Memory B cell (primary cell): ENCODE measurements at regions not wholly inside any gene's neighbourhood (a gene's known extent, or its start where the extent isn't known, plus 50 kb on each side); places are given as distances from the start of the nearest gene placed in this dataset.
"Not testable (repeated sequence)": the region's sequence is repeated elsewhere in the genome, so short reads cannot be mapped to it uniquely, and the experiment has no call there.

Experiments used
- ATAC-seq: fragments of 150-1000 bp; cut with Tn5 transposase; 2 replicates; pipeline ENCODE4 v1.10.0; 2021; ENCODE audit warnings: low read depth, mild to moderate bottlenecking, moderate library complexity
- DNase-seq, 2 donors: peaks; one replicate each; pipeline ENCODE4 v3.0.0; 2022; ENCODE audit warnings: low spot score in 2 of 2
- H3K27ac Mint-ChIP-seq: one replicate; pipeline ENCODE4 v1.8.0; 2022; ENCODE audit warnings: mild to moderate bottlenecking, moderate library complexity, mixed read lengths
- H3K27me3 Mint-ChIP-seq: one replicate; pipeline ENCODE4 v1.8.0; 2022; ENCODE audit warnings: mixed read lengths
- H3K36me3 Mint-ChIP-seq: one replicate; pipeline ENCODE4 v1.8.0; 2022; ENCODE audit warnings: mild to moderate bottlenecking, mixed read lengths
- H3K4me1 Mint-ChIP-seq: one replicate; pipeline ENCODE4 v1.8.0; 2022; ENCODE audit warnings: mixed read lengths
- H3K4me3 Mint-ChIP-seq: one replicate; pipeline ENCODE4 v1.8.0; 2022; ENCODE audit warnings: mild to moderate bottlenecking, moderate library complexity, mixed read lengths
- H3K9me3 Mint-ChIP-seq: one replicate; pipeline ENCODE4 v1.8.0; 2022; ENCODE audit warnings: mixed read lengths

GRCh38 chr14:19169561-19170362, 202.5 kb downstream of the POTEM start:
- DNase-seq, ATAC-seq: not testable (repeated sequence)

GRCh38 chr14:19172745-19173144, 205.5 kb downstream of the POTEM start:
- H3K36me3 Mint-ChIP-seq, ATAC-seq, H3K27ac Mint-ChIP-seq, H3K4me1 Mint-ChIP-seq, H3K4me3 Mint-ChIP-seq, H3K27me3 Mint-ChIP-seq, DNase-seq, H3K9me3 Mint-ChIP-seq: not testable (repeated sequence)

More at GRCh38 chr14:19169561-19170362, 202.5 kb downstream of the POTEM start:
- not testable (repeated sequence) for H3K4me3 Mint-ChIP-seq, H3K36me3 Mint-ChIP-seq, H3K27ac Mint-ChIP-seq, H3K9me3 Mint-ChIP-seq, H3K27me3 Mint-ChIP-seq, H3K4me1 Mint-ChIP-seq

GRCh38 chr14:19173188-19173587, 206.0 kb downstream of the POTEM start:
- DNase-seq, H3K36me3 Mint-ChIP-seq, ATAC-seq, H3K27ac Mint-ChIP-seq, H3K4me3 Mint-ChIP-seq, H3K27me3 Mint-ChIP-seq, H3K9me3 Mint-ChIP-seq, H3K4me1 Mint-ChIP-seq: not testable (repeated sequence)

- H3K27ac Mint-ChIP-seq, H3K4me1 Mint-ChIP-seq, DNase-seq, H3K27me3 Mint-ChIP-seq, H3K36me3 Mint-ChIP-seq, H3K9me3 Mint-ChIP-seq, H3K4me3 Mint-ChIP-seq, ATAC-seq: not testable (repeated sequence)
These were observed 210.2 kb downstream of the POTEM start for GRCh38 chr14:19177435-19177834.

DNA sequence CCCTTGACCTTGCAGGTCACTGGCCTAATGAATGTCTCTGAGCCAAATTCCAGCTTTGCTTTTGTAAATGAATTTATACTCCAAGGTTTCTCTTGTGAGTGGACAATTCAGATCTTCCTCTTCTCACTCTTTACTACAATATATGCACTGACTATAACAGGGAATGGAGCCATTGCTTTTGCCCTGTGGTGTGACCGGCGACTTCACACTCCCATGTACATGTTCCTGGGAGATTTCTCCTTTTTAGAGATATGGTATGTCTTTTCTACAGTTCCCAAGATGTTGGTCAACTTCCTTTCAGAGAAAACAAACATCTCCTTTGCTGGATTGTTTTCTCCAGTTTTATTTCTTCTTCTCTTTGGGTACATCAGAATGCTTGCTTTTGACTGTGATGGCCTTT, 213.1 kb downstream of the POTEM start:
- not testable (repeated sequence) for H3K4me1 Mint-ChIP-seq, H3K36me3 Mint-ChIP-seq, H3K9me3 Mint-ChIP-seq, H3K4me3 Mint-ChIP-seq, ATAC-seq, DNase-seq, H3K27ac Mint-ChIP-seq, H3K27me3 Mint-ChIP-seq

DNA sequence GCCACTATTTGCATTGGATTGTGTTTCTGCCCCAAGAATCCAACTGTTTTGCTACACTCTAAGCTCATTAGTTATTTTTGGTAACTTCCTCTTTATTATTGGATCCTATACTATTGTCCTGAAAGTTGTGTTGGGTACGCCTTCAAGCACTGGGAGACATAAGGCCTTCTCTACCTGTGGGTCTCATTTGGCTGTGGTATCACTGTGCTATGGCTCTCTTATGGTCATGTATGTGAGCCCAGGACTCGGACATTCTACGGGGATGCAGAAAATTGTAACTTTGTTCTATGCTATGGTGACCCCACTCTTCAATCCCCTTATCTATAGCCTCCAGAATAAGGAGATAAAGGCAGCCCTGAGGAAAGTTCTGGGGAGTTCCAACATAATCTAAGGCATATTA, 213.6 kb downstream of the POTEM start:
- not testable (repeated sequence) for H3K36me3 Mint-ChIP-seq

DNA sequence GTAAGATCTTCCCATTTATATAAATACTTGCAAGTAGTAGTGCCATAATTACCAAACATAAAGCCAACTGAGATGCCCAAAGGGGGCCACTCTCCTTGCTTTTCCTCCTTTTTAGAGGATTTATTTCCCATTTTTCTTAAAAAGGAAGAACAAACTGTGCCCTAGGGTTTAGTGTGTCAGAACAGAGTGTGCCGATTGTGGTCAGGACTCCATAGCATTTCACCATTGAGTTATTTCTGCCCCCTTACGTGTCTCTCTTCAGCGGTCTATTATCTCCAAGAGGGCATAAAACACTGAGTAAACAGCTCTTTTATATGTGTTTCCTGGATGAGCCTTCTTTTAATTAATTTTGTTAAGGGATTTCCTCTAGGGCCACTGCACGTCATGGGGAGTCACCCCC, 227.9 kb downstream of the POTEM start:
- H3K4me3 Mint-ChIP-seq, H3K27me3 Mint-ChIP-seq, H3K27ac Mint-ChIP-seq: not testable (repeated sequence)

More for the DNA sequence above, 213.6 kb downstream of the POTEM start:
- DNase-seq, ATAC-seq, H3K4me1 Mint-ChIP-seq, H3K27ac Mint-ChIP-seq, H3K4me3 Mint-ChIP-seq, H3K9me3 Mint-ChIP-seq, H3K27me3 Mint-ChIP-seq: not testable (repeated sequence)

DNA sequence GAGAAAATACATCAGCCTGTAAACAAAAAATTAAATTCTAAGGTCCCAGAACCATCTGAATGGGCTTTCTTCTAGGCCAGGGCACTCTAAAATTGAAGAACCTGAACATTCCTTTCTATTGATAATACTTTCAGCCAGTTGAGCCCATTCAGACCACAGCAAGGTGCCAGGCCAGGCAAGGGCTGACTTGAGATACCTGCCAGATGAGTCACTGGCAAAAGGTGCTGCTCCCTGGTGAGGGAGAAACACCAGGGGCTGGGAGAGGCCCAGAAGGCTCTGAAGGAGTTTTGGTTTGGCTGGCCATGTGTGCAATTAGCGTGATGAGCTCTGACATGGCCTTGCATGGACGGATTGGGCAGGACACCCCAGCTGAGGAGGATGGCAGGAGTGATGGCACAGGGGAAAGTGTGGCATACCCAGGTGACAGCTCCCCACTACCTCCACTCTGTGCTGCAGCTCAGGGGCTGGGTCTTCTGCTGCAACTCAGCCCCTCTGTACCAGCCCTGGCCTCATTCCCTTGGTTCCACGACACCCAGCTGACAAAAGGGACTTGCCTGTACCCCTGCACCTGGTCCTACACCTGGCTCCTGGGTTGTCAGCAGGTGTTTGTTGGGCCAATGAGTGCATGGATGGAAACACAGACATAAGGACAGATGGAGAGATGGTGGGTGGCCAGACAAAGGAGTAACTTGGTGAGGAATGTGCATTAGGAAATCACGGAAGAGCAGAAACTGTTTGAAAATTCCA, 230.4 kb downstream of the POTEM start:
- not testable (repeated sequence) for ATAC-seq, H3K4me3 Mint-ChIP-seq, H3K36me3 Mint-ChIP-seq, DNase-seq, H3K27ac Mint-ChIP-seq, H3K9me3 Mint-ChIP-seq, H3K27me3 Mint-ChIP-seq, H3K4me1 Mint-ChIP-seq

More for the DNA sequence above, 227.9 kb downstream of the POTEM start:
- H3K36me3 Mint-ChIP-seq, H3K9me3 Mint-ChIP-seq, ATAC-seq, DNase-seq, H3K4me1 Mint-ChIP-seq: not testable (repeated sequence)

GRCh38 chr14:19198341-19198740, 231.1 kb downstream of the POTEM start:
- not testable (repeated sequence) for H3K36me3 Mint-ChIP-seq, H3K27ac Mint-ChIP-seq, H3K9me3 Mint-ChIP-seq, H3K4me3 Mint-ChIP-seq, H3K4me1 Mint-ChIP-seq, DNase-seq, ATAC-seq, H3K27me3 Mint-ChIP-seq

DNA sequence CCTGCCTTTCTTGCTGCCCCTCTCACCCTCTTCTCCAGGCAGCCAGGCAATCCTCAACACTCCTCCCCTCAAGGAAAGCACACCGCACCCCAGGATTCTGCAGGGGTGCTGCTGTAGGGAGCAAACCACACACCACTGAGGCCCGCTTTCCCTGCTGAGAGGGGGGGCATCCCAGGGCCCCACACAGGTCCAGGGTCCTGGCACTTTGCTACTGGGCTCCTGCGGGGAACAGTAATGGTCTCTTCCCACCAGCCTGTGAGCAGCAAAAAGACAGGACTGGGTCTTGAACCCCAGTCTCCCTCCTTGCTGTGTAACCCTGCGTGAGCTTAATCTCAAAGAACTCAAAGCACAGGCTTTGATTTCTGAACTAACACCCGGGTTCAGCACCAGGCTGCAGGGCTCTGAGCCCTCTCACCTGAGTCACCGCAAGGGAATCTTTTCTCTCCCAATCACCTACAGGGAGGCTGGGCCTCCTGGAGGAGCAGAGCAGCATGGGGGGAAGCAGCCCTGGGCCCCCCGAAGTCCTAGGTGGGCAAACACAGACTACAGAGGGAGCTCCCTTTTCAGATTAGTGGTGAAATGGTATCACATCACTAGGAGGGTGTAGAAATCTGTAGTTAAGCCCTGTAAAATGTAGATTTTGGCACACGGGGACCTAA, 232.6 kb downstream of the POTEG start:
- not testable (repeated sequence) for H3K4me1 Mint-ChIP-seq, H3K9me3 Mint-ChIP-seq, DNase-seq, ATAC-seq, H3K36me3 Mint-ChIP-seq, H3K4me3 Mint-ChIP-seq, H3K27me3 Mint-ChIP-seq, H3K27ac Mint-ChIP-seq

DNA sequence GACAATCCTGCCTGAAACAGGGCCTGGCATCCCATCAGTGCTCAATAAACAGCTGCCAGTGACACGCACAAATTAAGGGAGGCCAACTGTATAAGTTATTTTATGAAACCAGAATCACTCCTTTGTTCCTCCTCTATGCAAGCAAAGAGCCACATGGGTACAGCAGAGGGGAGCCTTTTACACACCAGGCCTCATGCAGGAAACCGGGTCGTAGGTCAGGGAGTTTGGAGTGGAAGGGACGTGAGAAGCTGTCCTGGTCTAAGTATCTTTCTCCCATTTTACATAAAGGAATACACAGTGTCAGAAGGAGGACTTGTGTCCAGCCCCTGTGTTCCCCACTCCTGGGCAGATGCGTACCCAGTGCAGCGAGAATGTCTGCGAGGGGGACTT, 232.1 kb downstream of the POTEG start:
- H3K27ac Mint-ChIP-seq, H3K27me3 Mint-ChIP-seq: not testable (repeated sequence)

GRCh38 chr14:19203250-19203972, 230.7 kb downstream of the POTEG start:
- not testable (repeated sequence) for H3K27ac Mint-ChIP-seq, DNase-seq, H3K36me3 Mint-ChIP-seq, ATAC-seq, H3K27me3 Mint-ChIP-seq, H3K4me1 Mint-ChIP-seq, H3K4me3 Mint-ChIP-seq, H3K9me3 Mint-ChIP-seq

More for the DNA sequence above, 232.1 kb downstream of the POTEG start:
- not testable (repeated sequence) for ATAC-seq, H3K4me1 Mint-ChIP-seq, H3K9me3 Mint-ChIP-seq, H3K4me3 Mint-ChIP-seq, DNase-seq, H3K36me3 Mint-ChIP-seq

DNA sequence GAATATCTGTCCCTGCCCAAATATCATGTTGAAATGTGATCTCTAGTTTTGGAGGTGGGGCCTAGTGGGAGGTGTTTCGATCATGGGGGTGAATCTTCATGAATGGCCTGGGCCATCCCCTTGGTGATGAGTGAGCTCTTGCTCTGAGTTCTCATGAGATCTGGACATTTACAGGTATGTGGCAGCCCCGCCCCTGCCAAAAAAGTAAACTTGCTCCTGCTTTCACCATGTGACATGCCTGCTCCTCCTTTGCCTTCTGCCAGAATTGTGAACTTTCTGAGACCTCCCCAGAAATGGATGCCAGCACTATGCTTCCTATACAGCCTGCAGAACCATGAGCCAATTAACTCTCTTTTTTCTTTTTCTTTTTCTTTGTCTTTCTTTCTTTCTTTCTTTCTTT, 229.3 kb downstream of the POTEG start:
- not testable (repeated sequence) for H3K27ac Mint-ChIP-seq, H3K4me3 Mint-ChIP-seq, H3K9me3 Mint-ChIP-seq, H3K27me3 Mint-ChIP-seq, DNase-seq, H3K4me1 Mint-ChIP-seq, ATAC-seq, H3K36me3 Mint-ChIP-seq

GRCh38 chr14:19216480-19216879, 217.7 kb downstream of the POTEG start:
- DNase-seq, H3K9me3 Mint-ChIP-seq, ATAC-seq, H3K36me3 Mint-ChIP-seq, H3K27ac Mint-ChIP-seq, H3K4me1 Mint-ChIP-seq, H3K4me3 Mint-ChIP-seq, H3K27me3 Mint-ChIP-seq: not testable (repeated sequence)
